HG03196 (cell line): ENCODE measurements at regions not wholly inside any gene's neighbourhood (a gene's known extent, or its start where the extent isn't known, plus 50 kb on each side); places are given as distances from the start of the nearest gene placed in this dataset.

ENCODE experiments used
- ATAC-seq: cut with Tn5 transposase; IDR thresholded peaks from one replicate; pipeline ENCODE4 v1.9.1; 2021; ENCODE audit not compliant: unreplicated experiment

DNA sequence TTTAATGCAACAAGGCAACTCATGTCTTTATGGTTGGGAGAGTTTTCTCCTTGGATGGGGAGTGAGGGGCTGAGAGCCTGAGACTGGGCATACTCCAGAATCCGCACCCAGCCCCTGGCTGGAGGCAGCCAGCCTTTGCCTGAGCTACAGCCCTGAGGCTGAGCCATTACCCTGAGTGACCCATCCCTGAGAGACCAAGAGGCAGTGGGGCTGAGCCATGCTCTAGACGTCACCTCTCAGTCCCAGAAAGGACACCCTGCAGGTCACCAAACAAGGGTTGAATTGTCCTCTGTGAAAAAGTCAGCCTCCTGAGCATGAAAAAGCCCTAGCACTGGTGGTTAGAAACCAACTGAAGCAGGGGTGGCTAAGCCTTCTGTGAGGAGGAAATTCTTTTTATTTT, 151.2 kb upstream of the GATB start:
- ATAC-seq, result no peak

DNA sequence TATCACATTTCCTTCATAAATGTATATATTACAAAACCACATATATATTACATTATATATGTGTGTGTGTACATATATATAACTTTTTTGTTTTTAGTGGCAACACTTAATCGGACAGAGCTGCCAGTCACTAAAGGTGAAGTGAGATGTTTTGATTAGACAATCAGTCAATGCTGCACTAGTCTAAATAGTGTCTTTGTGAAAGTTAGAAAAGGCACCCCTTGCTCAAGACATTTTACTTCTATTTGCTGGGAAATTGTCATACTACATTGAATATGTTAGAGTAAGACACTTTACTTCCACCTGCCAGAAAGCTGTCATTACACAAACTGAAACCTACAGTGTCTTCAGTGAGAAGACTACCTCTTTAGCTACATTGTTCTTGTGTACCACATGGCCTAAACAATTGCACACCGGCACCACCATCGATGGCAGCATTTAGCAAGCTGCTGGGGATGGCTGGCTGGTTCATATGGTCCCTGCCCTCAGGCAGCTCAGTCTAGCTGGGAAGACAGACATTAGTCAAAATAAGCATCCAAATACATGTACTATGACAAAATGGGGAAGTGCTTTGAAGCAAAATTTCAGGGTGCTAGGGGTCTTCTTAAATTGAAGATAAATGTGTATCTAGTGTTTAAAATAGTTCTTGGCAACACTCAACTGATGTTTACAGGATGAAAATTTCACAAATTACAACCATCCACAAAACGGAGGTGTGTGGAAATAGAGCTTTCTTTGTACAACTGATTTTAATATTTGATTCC, 148.1 kb upstream of the GATB start:
- ATAC-seq, result no peak

DNA sequence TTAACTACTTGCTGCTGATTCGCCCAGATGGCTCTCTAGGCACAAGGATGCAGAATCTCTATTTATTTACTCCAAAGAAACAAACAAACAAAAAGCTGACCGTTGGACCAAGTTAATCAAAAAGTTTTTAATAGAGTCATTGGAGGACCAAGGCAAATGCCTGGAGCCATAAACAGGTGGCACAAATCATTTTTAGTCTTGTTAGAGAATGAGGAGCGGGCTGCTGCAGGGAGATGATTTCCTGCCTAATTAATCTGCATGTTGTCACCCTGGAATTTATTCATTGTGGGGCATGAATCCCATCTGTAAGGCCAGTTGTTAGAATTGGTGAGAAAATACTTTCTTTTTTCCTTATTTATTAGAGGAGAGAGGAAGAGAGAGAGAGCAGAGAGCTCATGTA, 147.4 kb upstream of the GATB start:
- no peak for ATAC-seq

DNA sequence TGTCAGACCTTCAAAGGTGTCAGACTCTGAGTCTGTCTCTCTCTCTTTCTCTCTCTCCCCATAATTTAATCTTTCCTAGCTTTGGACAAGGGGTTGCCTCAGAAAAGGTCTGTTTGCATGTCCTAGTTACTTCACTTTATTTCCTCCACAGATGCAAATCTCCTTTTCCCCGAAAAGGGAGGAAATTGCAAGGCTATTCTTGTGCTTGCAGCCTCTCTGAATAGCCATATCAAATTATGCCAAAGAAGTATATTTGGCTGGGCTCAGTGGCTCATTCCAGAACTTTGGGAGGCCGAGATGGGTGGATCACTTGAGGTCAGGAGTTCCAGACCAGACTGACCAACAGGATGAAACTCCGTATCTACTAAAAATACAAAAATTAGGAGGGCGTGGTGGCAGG, 145.6 kb upstream of the GATB start:
- no peak for ATAC-seq

DNA sequence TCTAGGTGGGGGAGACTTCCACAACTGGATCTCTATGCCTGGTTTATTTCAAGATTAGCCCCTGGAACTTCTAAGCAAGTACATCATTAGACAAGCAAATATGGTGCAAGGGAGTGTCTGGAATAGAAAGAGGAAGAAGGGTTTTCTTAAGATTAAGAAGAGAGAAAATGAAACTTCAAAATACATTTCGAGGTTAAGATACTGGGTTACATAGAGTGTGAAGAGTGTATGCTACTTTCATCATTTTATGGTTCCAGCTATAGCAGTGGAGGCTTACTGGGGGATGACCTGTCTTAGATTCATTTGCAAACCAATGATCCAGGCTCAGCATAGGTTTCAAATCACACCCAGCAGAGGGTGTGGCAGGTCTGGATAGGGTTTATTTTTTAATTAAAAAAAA, 144.4 kb upstream of the GATB start:
- peak; percentile 85 for ATAC-seq

DNA sequence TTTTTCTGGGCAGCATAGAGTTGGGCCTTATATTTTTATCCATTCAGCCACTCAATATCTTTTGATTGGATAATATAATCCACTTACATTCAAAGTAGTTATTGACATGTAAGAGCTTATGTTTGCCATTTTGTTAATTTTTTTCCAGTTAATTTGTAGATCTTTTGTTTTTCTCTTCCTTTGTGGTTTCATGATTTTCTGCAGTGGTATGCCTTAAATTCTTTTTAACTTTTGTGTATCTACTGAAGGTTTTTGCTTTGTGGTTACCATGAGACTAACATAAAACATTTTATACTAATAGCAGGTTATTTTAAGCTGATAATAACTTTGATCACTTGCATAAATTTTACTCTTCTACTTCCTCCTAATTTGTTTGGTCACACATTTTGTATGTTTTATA, 140.8 kb upstream of the GATB start:
- no peak for ATAC-seq

DNA sequence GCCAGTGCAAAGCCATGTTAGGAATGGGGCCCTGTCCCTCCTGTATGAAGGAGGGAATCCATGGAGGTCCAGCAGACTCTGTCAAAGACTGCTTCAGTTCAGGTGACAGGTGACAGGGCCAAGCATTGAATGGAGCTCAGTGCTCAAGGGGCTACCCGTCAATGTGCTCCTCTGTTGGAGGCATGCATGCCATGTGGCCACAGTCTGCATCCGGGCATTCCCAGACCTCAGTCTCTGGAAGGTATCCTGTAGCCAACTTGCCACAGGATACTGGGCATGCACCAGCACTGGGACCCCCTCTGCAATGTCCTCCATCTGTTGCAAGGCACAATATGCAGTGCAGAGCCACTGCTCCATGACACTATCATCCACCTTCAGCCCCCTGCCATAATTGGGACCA, 136.1 kb upstream of the GATB start:
- ATAC-seq, result no peak

DNA sequence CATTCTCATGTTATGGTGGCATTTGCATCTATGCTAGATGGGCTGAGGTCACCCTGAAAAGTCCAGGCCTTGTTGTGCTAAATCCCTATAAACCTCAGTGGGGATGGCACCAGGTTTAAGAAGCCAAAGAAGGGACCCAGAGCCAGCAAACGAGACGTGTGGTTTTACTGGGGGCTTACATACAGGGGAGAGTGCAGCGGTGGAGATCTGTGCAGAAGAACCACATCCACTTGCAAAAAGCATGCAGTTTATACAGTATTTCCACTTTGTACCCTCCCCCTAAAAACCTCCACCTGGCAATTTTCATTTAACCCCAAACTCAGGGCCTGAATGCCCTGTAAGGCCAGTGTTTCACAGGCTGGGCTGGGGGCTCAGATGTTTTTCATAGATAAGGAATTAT, 134.9 kb upstream of the GATB start:
- ATAC-seq, result no peak

DNA sequence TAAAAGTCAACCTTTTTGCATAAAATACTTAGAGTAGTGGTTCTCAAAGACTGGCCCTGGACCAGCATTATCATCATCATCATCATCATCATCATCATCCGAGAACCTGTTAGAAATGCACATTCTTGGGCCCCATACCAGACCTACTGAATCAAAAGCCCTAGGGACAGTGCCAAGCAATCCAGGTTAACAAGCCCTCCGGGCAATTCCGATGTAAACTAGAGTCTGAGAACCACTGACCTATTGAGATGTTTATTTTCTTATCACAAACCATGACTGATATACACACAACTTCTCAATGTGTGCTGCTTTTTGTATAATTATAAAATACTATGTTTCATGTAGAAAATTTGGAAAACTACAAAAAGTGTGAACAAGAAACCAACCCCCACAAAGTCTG, 133.4 kb upstream of the GATB start:
- no peak for ATAC-seq

DNA sequence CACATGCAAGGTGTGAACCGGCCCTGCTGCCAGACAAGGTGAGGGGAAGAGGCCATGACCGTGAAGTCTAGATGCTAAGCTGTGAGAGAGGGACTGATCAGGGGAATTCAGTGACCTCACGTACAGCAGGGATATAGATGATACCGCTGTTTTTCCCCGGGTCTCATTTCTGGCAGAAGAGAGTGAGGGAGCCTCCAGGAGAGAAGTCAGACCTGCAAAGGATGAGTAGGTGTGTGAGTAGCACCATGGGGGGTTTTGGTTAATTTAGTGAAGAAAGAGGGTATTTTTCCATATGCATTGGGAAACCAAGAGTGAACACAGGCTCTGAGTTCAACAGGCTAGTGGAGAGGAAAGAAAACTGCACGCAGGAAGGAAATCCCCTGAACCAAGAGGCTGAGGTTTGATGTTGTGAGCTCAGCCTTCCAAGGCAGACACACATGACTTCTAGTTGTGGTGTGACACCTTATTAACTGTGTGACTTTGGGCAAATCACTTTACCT, 127.6 kb upstream of the GATB start:
- peak; percentile 40 for ATAC-seq

DNA sequence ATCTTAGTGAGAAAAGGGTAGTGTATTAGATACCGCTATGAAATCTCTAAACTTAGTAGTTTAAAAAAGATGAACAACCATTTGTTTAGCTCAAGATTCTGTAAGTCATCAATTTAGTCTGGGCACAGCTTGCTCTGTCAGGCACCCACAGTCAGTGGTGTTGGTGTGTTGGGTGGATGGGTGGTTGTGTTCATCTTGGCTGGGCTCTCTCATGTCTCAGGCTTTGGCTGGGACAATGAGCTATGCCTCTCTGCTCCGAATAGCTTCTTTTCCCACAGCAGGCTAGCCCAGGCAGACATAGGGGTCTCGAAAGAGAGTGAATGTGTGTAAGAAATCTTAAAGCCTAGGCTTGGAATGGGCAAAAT, 127.0 kb upstream of the GATB start:
- ATAC-seq, result peak; percentile 21

DNA sequence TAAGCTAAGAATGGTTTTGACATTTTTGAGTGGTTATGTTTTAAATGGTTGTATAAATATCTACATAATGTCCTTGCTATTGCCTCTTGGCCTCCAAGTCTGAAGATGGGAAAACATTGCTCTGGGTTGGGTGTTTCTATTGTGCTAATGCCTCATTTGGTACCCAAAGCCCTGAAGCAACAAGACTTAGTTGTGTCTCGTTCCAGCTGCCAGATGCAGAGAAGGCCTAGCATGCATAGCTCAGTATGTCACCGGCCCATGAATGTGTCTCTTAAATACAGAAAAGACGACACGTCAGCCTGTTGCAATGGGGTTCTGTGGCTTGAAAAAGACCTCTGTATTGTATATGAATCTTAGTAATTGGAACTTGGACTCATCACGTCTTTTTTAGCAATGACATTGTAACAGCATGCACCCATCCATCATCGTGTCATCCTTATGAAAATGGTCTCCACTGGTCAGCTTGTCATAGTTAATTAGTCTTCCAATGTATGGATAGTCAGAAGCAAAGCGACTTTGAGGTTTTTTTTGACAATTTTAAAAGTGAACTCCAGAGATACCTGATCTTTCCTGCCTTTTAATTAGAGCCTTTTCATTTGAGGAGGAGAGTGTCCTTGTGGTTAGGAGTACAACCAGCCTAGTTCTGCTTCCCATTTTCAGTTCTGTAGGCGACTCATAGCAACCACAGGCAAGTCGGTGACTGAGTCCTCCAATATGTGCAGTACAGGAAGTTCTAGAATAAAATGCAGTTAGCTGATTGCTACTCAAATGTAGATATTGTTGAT, 126.4 kb upstream of the GATB start:
- peak; percentile 59 for ATAC-seq

DNA sequence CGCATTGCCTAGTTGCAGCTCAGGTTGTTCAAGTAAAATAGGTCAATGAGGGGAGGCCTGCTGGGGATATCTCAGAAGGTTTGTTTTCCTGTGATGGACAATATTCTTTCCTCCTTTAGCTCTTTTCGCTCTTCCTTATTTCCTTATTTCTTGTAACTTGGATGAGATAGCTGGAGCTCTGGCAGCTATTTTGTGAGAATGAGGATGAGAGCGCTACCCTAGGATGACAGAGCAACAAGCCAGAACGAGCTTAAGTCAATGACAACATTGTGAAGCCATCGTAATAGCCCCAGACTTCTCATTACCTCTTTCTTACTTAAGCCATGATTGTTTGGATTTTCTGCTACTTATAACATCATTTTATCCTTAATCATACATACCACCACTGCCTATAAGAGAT, 124.3 kb upstream of the GATB start:
- ATAC-seq, result no peak

DNA sequence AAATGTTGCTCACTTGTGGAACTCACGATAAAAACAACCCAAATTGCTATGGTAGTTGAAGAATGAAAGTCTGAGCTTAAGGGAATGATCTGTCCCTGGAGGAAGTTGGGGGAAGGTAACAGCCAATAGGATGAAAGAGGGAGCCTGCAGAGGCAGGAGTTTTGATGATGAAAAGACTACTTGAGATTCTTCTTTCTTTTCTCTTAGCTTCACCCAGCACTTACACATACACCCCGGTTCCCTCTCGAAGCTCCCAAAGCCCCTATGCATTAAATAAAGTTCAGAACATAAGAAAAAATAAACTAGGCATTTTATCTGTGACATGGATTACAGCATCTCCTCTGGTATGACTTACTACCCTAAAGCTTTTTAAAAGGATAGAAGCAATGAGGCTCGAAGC, 122.9 kb upstream of the GATB start:
- ATAC-seq, result no peak

DNA sequence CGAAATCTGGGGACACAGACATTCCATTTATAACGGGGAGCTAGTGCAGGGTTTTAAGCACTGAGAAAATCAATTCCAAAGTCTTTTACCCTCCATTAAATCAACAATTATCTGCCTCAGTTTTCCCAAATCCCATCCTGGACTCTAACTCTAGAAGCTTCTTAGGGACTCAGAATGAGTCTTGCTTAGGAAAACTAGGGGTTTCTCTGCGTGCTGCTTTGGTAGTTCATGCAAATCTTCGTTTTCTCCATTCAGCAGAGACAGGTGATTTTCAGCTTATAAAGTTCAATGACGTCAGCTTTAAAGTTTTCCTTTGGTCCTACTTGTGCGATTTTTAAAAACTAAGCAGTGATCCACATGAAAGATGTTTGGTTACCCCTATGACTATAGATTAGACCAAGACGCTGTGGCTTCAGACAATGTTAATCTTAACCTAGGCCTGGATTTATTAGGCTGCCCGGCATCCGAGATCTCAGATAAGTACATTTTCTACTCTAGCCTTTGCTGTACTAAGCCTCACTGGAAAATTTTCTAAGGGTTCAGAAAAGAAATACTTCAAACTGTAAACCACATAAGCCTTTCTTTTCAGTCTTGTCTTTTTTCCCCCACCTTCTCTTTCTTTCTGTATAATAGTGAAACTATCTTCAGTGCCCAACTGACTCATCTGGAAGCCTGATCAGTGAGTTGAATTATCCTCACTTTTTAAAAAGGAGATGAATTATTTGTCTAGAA, 121.4 kb upstream of the GATB start:
- peak; percentile 55 for ATAC-seq

DNA sequence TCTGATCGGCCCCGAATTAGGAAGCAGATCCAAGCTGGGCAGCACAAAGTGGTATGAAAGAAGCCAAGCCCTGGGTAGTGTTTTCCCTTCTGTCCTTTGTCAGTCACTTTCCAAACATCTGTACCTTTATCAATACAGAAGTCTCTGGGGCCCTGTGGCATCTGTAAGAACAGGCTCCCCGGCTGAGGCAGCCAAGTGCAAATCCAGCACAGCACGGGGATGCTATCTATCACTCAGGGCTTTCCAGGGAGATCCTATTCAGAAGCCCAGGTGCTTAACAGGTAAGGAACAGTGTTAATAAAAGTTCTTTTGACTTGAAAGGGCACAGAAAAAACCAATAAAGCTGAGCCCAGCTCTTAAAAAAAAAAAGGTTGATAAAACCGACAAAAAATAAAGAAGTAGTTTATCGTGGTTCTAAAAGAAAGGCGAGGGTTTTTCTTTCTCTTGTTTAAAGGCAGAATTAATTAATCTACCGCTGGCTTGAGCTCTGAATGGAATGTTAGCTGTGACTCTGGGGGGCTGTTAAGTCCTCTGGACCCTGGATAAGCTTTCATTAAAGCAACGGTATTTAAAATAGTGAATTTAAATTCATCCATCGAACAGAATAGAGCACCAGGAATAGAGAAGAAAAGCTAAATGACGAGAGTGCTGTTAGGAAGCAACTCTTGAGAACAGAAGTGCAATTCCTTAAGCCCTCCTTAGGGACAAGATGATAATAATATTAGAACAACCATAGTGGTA, 119.1 kb upstream of the GATB start:
- no peak for ATAC-seq

DNA sequence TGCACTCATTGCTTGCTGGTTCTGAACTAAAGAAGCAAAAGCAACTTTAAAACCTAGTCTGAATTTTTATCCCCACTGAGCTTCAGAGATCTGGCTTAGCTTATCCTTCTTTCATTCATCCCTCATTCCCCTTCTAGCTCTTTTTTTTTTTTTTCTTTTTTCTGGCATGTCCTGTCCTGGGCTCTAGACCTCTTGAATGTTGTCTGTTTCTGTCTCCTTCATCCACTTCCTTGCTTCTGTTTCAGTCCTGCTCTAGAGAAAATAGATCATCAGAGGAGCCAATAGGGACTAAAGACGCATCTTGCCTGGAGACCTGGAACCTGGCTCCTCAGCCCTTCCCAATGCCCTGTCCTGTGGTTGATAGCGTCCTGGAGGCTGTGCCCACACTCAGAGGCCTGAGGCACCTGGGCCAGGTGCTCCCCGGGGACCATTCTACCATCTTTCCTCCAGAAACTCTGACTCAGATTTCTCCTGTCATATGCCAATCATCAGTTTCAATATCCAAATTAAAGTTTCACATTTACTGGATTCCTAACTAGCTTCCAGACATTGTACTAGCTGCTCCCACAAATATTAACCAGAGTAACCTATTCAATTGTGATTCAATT, 115.7 kb upstream of the GATB start:
- no peak for ATAC-seq

DNA sequence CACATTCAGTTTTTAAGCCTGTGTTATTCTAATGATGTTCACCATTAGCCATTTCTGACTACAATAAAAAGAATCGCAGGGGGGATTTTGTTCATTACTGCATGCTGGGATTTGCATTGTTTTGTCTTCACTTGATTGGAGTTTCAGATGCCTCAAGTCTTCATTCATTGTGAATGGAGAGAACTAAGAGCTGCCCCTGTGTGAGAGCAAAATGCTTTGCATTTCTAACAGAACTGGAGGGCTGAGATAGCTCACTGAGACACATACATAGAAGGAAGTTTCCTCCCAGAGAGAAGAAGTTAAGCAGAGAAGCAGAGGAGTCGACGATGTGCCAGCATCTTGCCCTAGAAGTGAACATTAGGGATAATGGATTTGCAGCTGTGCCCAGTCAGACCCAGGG, 113.5 kb upstream of the GATB start:
- ATAC-seq, result no peak

DNA sequence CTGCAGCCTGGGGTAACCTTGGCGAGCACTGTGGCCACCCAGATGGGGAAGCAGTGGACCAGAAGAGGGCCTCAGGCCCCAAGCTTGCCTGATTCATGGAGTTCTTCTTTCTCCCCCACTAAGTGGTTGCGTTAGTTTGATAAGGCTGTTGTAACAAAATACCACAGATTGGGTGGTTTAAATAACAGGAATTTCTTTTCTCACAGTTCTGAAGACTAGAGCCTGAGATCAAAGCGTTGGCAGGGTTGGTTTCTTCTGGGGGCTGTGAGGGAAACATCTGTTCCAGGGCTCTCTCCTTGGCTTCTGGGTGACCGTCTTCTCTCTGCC, 105.7 kb upstream of the GATB start:
- no peak for ATAC-seq

DNA sequence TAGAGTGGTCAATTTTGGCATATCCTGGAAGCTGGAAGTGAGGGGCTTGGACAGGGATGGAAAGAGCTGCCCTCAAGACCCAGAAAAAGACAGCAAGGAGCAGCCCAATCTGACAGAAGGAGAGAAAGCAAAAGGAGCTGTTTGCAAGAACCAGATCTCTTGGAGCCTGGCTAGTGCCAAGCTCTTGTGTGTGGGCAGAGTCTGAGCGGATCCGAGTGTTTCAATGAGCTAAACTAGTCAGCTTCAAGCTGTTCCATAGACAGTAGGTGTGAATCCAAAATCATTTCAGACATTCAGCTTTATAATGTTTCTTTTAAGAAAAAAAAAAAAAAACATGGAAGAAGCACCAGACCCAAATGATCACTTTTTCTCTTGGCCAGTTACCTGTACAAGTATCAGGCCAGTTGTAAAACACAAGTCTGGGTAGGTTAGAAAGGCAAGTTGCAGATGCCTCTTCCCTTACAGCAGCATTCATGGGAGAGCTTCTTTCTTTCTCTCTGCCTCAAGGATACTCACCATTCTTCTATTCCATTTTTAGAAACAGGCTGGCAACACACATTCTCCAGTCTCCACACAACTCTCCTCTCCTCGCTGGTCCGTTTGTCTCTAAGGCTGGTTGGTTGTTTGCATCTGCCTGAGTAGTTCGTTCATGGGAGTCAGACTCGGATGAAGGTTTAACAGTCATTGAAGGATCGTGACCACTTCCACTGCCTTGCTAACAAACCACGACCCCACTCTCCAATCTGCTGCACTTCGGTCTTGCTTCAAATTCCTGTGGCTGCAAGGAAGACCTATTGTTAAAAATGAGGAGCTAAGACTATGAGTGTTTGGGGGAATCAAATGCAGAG, 105.2 kb upstream of the GATB start:
- no peak for ATAC-seq
